K562 (cell line): ENCODE measurements at regions not wholly inside any gene's neighbourhood (a gene's known extent, or its start where the extent isn't known, plus 50 kb on each side); places are given as distances from the start of the nearest gene placed in this dataset.

ENCODE experiments used
- ATAC-seq: fragments of 200-7000 bp; cut with Tn5 transposase; 3 replicates; pipeline ENCODE4 v1.9.1; 2020; ENCODE audit warnings: moderate library complexity
- BruUV-seq: library from RNA; stranded (reverse); fragments of 400-500 nt; replicated peaks from 2 replicates; lab custom pipeline; 2021; lab: Mats Ljungman, UMichigan
- CTCF ChIA-PET: fragments of 300-600 bp; formaldehyde crosslinking; extraction: SDS; loops from one replicate; lab custom pipeline; 2021; ENCODE audit warnings: low intra/inter-chr PET ratio; lab: Yijun Ruan, JAX
- POLR2A ChIA-PET: fragments of 300-600, 350-650 bp; sonication (Branson Sonifier 250); formaldehyde crosslinking; extraction: SDS; loops from one replicate; lab custom pipeline; 2021; ENCODE audit warnings: antibody characterized with exemption, inconsistent platforms; lab: Yijun Ruan, JAX
- DNase-seq, 4 experiments: peaks; one replicate each; pipeline versions ENCODE4 v3.0.0 to v3.0.0-alpha.2; 2011 to 2018; ENCODE audit warnings: low spot score in 3 of 4, mixed read lengths in 3 of 4; ENCODE audit errors: extremely low read depth in 1 of 4
- FAIRE-seq: peaks from 2 replicates; lab custom pipeline; 2011; peaks lifted over from hg19 to GRCh38; lab: Jason Lieb, UNC
- H2AFZ ChIP-seq: 2 replicates; pipeline ENCODE4 v1.6.0; 2011; ENCODE audit warnings: low read depth, low read length, control low read depth, inconsistent platforms
- H3K27ac ChIP-seq: fragments of 200-600 bp; 3 replicates; pipeline ENCODE4 v1.8.0; 2011; ENCODE audit warnings: low read depth, mild to moderate bottlenecking, control low read depth, inconsistent platforms, low read length, moderate library complexity, mixed read lengths; ENCODE audit errors: extremely low read depth
- H3K27me3 ChIP-seq, 2 experiments: fragments of 300-600 bp in 1 of 2; 2 replicates in 1 of 2; 3 replicates in 1 of 2; pipeline versions ENCODE4 v1.6.0 to v1.8.0; 2011; ENCODE audit warnings: inconsistent platforms in 2 of 2, low read length in 2 of 2, mild to moderate bottlenecking in 1 of 2, mixed read lengths in 1 of 2, moderate library complexity in 1 of 2; ENCODE audit not compliant: control insufficient read depth in 2 of 2, insufficient read depth in 2 of 2
- H3K36me3 ChIP-seq: fragments of 300-600 bp; 3 replicates; pipeline ENCODE4 v1.8.0; 2011; ENCODE audit warnings: mild to moderate bottlenecking, low read length, inconsistent platforms; ENCODE audit not compliant: control insufficient read depth, insufficient read depth
- H3K4me1 ChIP-seq, 2 experiments: fragments of 200-600 bp in 1 of 2; replicated peaks in 1 of 2; 2 replicates in 1 of 2; 3 replicates in 1 of 2; pipeline versions ENCODE4 v1.5.1 to v1.8.0; 2011; ENCODE audit warnings: inconsistent platforms in 2 of 2, low read length in 2 of 2, mild to moderate bottlenecking in 1 of 2, mixed read lengths in 1 of 2, moderate library complexity in 1 of 2; ENCODE audit not compliant: control insufficient read depth in 2 of 2, insufficient read depth in 2 of 2
- H3K4me2 ChIP-seq: 2 replicates; pipeline ENCODE4 v1.6.1; 2011; ENCODE audit warnings: low read length, control low read depth, inconsistent platforms, mixed read lengths; ENCODE audit not compliant: insufficient read depth
- H3K4me3 ChIP-seq: fragments of 200-600 bp; sonication (generic), shearing (Covaris generic); 2 replicates; pipeline ENCODE4 v1.5.1; 2016; ENCODE audit warnings: control low read depth, inconsistent platforms
- H3K79me2 ChIP-seq: fragments of 200-600 bp; 3 replicates; pipeline ENCODE4 v1.8.0; 2011; ENCODE audit warnings: low read length, inconsistent platforms; ENCODE audit not compliant: control insufficient read depth, insufficient read depth
- H3K9ac ChIP-seq, 2 experiments: 2 replicates each; pipeline versions ENCODE4 v1.6.0 to v1.6.1; 2011; ENCODE audit warnings: low read depth in 2 of 2, low read length in 2 of 2, control low read depth in 1 of 2, inconsistent platforms in 1 of 2, mild to moderate bottlenecking in 1 of 2, mixed read lengths in 1 of 2; ENCODE audit not compliant: insufficient read depth in 1 of 2
- H3K9me1 ChIP-seq: one replicate; pipeline ENCODE4 v1.6.0; 2011; ENCODE audit warnings: inconsistent platforms, mild to moderate bottlenecking, low read length, moderate library complexity; ENCODE audit not compliant: control insufficient read depth, insufficient read depth
- H3K9me3 ChIP-seq: replicated peaks from 2 replicates; pipeline ENCODE4 v1.5.1; 2011; ENCODE audit warnings: low read depth, low read length, inconsistent platforms; ENCODE audit not compliant: control insufficient read depth, insufficient read depth
- H4K20me1 ChIP-seq: replicated peaks from 2 replicates; pipeline ENCODE4 v1.6.1; 2011; ENCODE audit warnings: low read length, inconsistent platforms, mixed read lengths; ENCODE audit not compliant: control insufficient read depth, insufficient read depth
- ELF2 ChIP-seq: fragments of 250-450 bp; sonication (Bioruptor Pico); IDR thresholded peaks from 2 replicates; pipeline ENCODE4 v1.5.0; 2021; ENCODE audit warnings: mild to moderate bottlenecking
- RBBP5 ChIP-seq: fragments of 200-600 bp; sonication (generic); IDR thresholded peaks from 2 replicates; pipeline ENCODE4 v1.6.1; 2012; ENCODE audit warnings: borderline replicate concordance, mild to moderate bottlenecking, low read length, control low read depth, inconsistent platforms; ENCODE audit not compliant: insufficient read depth, poor library complexity, severe bottlenecking
- SAFB ChIP-seq: fragments of 200-400 bp; formaldehyde crosslinking; IDR thresholded peaks from 2 replicates; pipeline ENCODE4 v1.6.1; 2017; ENCODE audit warnings: low read depth, low read length, borderline replicate concordance
- TCF3 ChIP-seq: sonication (generic); formaldehyde crosslinking; IDR thresholded peaks from 2 replicates; pipeline ENCODE4 v1.4.0; 2020; ENCODE audit warnings: mild to moderate bottlenecking, missing genetic modification reagents
- ZNF134 ChIP-seq: fragments of 250-450 bp; sonication (Bioruptor Pico); conservative IDR thresholded peaks from 2 replicates; pipeline ENCODE4 v1.4.0; 2020
- ZNF175 ChIP-seq: fragments of 200-800 bp; sonication (Bioruptor generic); IDR thresholded peaks from 2 replicates; pipeline ENCODE4 v1.6.1; 2016; ENCODE audit warnings: low read depth, mild to moderate bottlenecking, missing genetic modification characterization, missing compliant biosample characterization
- ZNF699 ChIP-seq: fragments of 250-450 bp; sonication (Bioruptor Pico); IDR thresholded peaks from 2 replicates; pipeline ENCODE4 v1.8.0; 2021; ENCODE audit warnings: mild to moderate bottlenecking, moderate library complexity; ENCODE audit not compliant: insufficient replicate concordance
- WGBS: fragments of 100-300 bp; shearing (Covaris generic); methylation state at CpG from one replicate; pipeline ENCODE4 v1.1.6; 2016; ENCODE audit warnings: low coverage, mixed read lengths; ENCODE audit not compliant: insufficient coverage; ENCODE audit errors: missing lambda C conversion rate; 5-methylcytosine and 5-hydroxymethylcytosine counted together
- in situ Hi-C: fragments of 300-500 bp; cut with MboI; formaldehyde crosslinking; loops from 4 replicates; pipeline ENCODE4 v1.15.0; 2018; ENCODE audit warnings: inconsistent platforms, mixed read lengths
- intact Hi-C: fragments of 100-400 bp; cut with micrococcal nuclease; formaldehyde crosslinking; loops from 2 replicates; pipeline ENCODE4 v1.14.2; 2022
- TF ChIP-seq, protein P1 (sequence below): sonication (generic); formaldehyde crosslinking; IDR thresholded peaks from 2 replicates; pipeline ENCODE4 v1.9.0; 2022; ENCODE audit warnings: mild to moderate bottlenecking, missing genetic modification reagents
- TF ChIP-seq, protein P2 (sequence below): fragments of 200-800 bp; sonication (Bioruptor generic); IDR thresholded peaks from 2 replicates; pipeline ENCODE4 v1.6.1; 2017; ENCODE audit warnings: missing genetic modification characterization, missing compliant biosample characterization

DNA sequence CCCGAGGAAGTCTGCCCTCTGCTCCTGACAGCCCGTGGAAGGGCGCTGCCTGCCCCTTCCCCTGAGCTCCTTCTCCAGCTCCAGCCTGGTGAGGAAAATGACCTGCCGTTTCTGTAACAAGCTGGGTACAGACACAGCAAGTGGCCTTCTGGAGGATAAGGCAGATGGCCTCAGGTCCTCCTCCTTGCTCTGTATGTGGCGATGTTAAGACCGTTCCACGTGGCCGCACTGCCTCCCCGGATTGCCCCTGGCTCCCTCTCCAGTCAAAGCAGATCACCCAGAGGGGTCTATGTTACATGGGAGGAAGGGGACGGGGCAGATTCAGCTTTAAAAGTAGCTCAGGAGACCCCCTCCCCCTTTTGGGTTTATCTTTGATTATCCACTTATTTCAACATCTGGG is 80.3 kb upstream of the GATB start:
- DNase-seq (no peak), FAIRE-seq (no peak), ATAC-seq (no peak)
- H3K4me1 ChIP-seq, result no peaks in the 10 kb centered on the region
- no peaks in the 10 kb centered on the region for H3K27me3 ChIP-seq
- BruUV-seq, result no TSS peak
- no peaks in the 10 kb centered on the region for H3K79me2 ChIP-seq
- no peak overlapping the region for H3K9ac ChIP-seq
- 2% methylated on average over 5 of the region's 10 CpGs for WGBS
- no peaks in the 10 kb centered on the region for H3K9me3 ChIP-seq
- in situ Hi-C loops, result no loop called here
- H3K9me1 ChIP-seq, result no peaks in the 10 kb centered on the region
- H2AFZ ChIP-seq, result no peak overlapping the region
- H3K27ac ChIP-seq, result no peak overlapping the region
- ChIA-PET CTCF (no interaction called here), POLR2A (no interaction called here)
- intact Hi-C loops, result no loop called here
- no peak overlapping the region for H3K4me2 ChIP-seq
- no peaks in the 10 kb centered on the region for H3K36me3 ChIP-seq
- no peak overlapping the region for H3K4me3 ChIP-seq
- H4K20me1 ChIP-seq, result no peaks in the 10 kb centered on the region
- TF ChIP-seq, protein P1, sequence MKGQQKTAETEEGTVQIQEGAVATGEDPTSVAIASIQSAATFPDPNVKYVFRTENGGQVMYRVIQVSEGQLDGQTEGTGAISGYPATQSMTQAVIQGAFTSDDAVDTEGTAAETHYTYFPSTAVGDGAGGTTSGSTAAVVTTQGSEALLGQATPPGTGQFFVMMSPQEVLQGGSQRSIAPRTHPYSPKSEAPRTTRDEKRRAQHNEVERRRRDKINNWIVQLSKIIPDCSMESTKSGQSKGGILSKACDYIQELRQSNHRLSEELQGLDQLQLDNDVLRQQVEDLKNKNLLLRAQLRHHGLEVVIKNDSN (CRISPR knock-in tag), result no peak
- TF ChIP-seq ZNF699 (CRISPR knock-in tag), result no peak
- no peak for TF ChIP-seq ZNF134 (CRISPR knock-in tag)

DNA sequence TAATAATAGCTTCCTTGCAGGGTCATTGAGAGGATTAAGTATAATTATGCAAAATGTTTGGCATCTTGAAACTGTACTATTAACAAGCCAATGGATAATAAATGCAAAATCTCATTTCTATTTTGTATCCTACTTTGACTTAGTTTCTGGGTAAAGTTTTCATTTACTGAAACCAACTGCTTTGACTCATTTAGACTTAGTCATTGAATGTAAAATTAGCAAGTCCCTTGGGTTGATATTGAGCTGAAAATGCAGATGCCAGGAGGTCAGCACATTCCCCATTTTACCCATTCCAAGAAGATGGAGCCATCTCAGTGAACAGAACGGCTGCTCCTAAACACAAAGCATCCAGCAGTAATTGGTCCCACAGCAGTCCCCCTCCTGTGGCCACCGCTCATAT is 74.7 kb upstream of the GATB start:
- DNase-seq (no peak), ATAC-seq (no peak), FAIRE-seq (no peak)
- intact Hi-C loops, result no loop called here
- in situ Hi-C loops, result no loop called here
- Histone ChIP-seq H3K4me1 (no peaks in the 10 kb centered on the region), H3K27ac (no peak overlapping the region), H4K20me1 (no peaks in the 10 kb centered on the region), H3K4me2 (no peak overlapping the region), H3K36me3 (no peaks in the 10 kb centered on the region), H3K27me3 (no peaks in the 10 kb centered on the region; a peak in 1 of 5 replicates), H3K9me3 (no peaks in the 10 kb centered on the region), H3K79me2 (no peaks in the 10 kb centered on the region), H3K9me1 (no peaks in the 10 kb centered on the region), H3K4me3 (no peak overlapping the region), H2AFZ (no peak overlapping the region), H3K9ac (no peak overlapping the region)
- ChIA-PET POLR2A (no interaction called here), CTCF (no interaction called here)
- 0% methylated on average over 2 of the region's 2 CpGs for WGBS
- no TSS peak for BruUV-seq
- TF ChIP-seq SAFB (no peak), ZNF175 (CRISPR knock-in tag) (no peak), ELF2 (CRISPR knock-in tag) (no peak), TCF3 (CRISPR knock-in tag) (no peak), RBBP5 (no peak)
- TF ChIP-seq, protein P2, sequence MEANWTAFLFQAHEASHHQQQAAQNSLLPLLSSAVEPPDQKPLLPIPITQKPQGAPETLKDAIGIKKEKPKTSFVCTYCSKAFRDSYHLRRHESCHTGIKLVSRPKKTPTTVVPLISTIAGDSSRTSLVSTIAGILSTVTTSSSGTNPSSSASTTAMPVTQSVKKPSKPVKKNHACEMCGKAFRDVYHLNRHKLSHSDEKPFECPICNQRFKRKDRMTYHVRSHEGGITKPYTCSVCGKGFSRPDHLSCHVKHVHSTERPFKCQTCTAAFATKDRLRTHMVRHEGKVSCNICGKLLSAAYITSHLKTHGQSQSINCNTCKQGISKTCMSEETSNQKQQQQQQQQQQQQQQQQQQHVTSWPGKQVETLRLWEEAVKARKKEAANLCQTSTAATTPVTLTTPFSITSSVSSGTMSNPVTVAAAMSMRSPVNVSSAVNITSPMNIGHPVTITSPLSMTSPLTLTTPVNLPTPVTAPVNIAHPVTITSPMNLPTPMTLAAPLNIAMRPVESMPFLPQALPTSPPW, result no peak
